ENCODE measurements at regions not wholly inside any gene's neighbourhood (a gene's known extent, or its start where the extent isn't known, plus 50 kb on each side); places are given as distances from the start of the nearest gene placed in this dataset.

DNA sequence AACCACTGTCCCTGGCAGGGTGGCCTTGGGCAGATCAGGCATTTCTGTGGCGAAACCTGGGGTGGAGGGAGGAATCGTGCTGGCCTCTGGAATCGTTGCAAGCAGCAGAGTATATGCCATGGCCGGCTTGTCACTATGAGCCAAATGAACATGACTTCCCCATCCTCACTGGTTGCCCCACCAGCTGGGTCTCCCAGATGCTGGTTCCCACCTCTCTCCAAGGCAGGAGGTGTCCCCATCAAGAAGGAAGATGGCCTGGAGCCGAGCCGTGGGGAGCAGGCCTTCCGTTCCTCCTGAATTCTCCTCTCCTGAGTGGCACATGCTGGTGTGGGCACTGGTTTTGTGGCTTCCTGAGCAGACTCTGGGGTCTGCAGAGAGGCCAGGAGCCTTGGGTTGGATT lies 60.2 kb upstream of the ACTRT2 start:
- Histone ChIP-seq H3K4me3 (ENCODE audit: severe bottlenecking) (no peak overlapping the region), H3K27ac (ENCODE audit: poor library complexity, severe bottlenecking) (no peak overlapping the region), H3K36me3 (ENCODE audit: low read depth) (no peaks in the 10 kb centered on the region), H3K27me3 (ENCODE audit: insufficient read depth, poor library complexity, severe bottlenecking) (no peaks in the 10 kb centered on the region), H3K9me3 (ENCODE audit: severe bottlenecking) (peaks cover 11% of the 10 kb centered on the region), H3K4me1 (ENCODE audit: insufficient read depth, poor library complexity, severe bottlenecking) (no peaks in the 10 kb centered on the region)
- DNase-seq (ENCODE audit: low spot score) (peak; percentile 28), ATAC-seq (ENCODE audit: low read depth) (no peak)
- TF ChIP-seq, protein P1, sequence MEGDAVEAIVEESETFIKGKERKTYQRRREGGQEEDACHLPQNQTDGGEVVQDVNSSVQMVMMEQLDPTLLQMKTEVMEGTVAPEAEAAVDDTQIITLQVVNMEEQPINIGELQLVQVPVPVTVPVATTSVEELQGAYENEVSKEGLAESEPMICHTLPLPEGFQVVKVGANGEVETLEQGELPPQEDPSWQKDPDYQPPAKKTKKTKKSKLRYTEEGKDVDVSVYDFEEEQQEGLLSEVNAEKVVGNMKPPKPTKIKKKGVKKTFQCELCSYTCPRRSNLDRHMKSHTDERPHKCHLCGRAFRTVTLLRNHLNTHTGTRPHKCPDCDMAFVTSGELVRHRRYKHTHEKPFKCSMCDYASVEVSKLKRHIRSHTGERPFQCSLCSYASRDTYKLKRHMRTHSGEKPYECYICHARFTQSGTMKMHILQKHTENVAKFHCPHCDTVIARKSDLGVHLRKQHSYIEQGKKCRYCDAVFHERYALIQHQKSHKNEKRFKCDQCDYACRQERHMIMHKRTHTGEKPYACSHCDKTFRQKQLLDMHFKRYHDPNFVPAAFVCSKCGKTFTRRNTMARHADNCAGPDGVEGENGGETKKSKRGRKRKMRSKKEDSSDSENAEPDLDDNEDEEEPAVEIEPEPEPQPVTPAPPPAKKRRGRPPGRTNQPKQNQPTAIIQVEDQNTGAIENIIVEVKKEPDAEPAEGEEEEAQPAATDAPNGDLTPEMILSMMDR (IDR thresholded peaks at IDR 0.05; ENCODE audit: poor library complexity, severe bottlenecking), result no peak

DNA sequence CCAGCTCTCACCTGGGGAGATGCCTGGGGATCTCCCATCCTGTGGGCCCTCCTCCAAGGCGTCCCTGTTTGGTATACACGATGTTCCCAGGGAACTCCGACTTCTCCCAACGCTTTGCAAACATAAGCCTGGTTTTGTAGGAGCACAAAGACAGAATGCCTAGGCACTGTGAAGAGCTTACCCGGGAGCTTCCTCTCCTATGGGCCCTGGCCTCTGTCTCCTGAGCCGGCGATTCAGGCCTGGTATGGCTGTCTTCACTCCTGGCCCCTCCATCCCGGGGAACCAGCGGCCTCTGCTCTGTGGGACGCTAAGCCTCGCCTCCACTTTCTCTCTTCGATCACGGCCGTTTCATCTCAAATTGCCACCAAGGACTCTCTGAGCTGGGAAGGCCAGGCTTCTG lies 59.6 kb upstream of the ACTRT2 start:
- Histone ChIP-seq H3K27ac (ENCODE audit: poor library complexity, severe bottlenecking) (no peak overlapping the region), H3K36me3 (ENCODE audit: low read depth) (no peaks in the 10 kb centered on the region), H3K27me3 (ENCODE audit: insufficient read depth, poor library complexity, severe bottlenecking) (no peaks in the 10 kb centered on the region), H3K4me1 (ENCODE audit: insufficient read depth, poor library complexity, severe bottlenecking) (no peaks in the 10 kb centered on the region), H3K4me3 (ENCODE audit: severe bottlenecking) (no peak overlapping the region), H3K9me3 (ENCODE audit: severe bottlenecking) (peaks cover 11% of the 10 kb centered on the region)
- TF ChIP-seq, protein P1 (IDR thresholded peaks at IDR 0.05; ENCODE audit: poor library complexity, severe bottlenecking), result no peak
- DNase-seq (ENCODE audit: low spot score) (peak; percentile 29), ATAC-seq (ENCODE audit: low read depth) (no peak)

DNA sequence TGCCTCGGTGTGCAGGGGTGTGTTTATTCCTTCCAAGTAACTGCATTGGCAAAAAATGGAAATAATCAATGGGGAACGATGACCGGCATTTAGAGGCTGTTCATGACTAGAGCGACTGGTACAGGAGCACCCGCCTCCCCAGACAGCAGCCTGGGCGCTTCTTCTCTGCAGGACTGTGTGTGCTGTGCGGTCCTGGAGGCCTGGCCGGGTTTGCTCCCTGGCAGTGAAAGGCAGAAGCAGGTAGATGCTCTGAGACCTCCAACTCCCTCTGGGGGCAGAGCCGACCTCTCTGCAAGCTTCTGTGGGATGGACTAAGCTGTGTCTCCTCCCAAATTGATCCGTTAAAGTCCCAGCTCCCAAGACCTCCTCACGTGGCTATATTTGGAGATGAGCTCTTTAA lies 59.2 kb upstream of the ACTRT2 start:
- Histone ChIP-seq H3K27ac (ENCODE audit: poor library complexity, severe bottlenecking) (no peak overlapping the region), H3K4me3 (ENCODE audit: severe bottlenecking) (no peak overlapping the region), H3K9me3 (ENCODE audit: severe bottlenecking) (peaks cover 9% of the 10 kb centered on the region), H3K27me3 (ENCODE audit: insufficient read depth, poor library complexity, severe bottlenecking) (no peaks in the 10 kb centered on the region), H3K36me3 (ENCODE audit: low read depth) (no peaks in the 10 kb centered on the region), H3K4me1 (ENCODE audit: insufficient read depth, poor library complexity, severe bottlenecking) (no peaks in the 10 kb centered on the region)
- TF ChIP-seq, protein P1 (IDR thresholded peaks at IDR 0.05; ENCODE audit: poor library complexity, severe bottlenecking), result no peak
- ATAC-seq (ENCODE audit: low read depth), result no peak
- DNase-seq (ENCODE audit: low spot score), result peak; percentile 17

DNA sequence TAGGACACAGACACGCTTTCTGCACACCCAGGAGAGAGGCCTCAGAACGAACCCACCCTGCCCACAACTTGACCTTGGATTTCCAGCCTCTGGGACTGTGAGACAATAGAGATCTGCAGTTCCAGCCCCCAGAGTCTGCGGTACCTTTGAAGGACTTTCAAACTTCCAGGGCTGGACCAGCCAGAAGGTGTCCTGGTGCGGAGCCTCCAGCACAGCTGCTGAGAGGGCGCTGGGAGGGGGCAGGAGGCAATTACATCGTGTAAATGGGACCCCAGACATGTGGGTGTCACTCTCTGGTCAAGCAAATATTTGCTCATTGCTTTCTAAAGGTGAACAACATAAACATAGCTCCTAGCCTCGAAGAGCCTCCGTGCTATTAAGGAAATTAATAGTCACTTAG lies 58.7 kb upstream of the ACTRT2 start:
- Histone ChIP-seq H3K9me3 (ENCODE audit: severe bottlenecking) (peaks cover 7% of the 10 kb centered on the region), H3K4me3 (ENCODE audit: severe bottlenecking) (no peak overlapping the region), H3K27ac (ENCODE audit: poor library complexity, severe bottlenecking) (no peak overlapping the region), H3K27me3 (ENCODE audit: insufficient read depth, poor library complexity, severe bottlenecking) (no peaks in the 10 kb centered on the region), H3K4me1 (ENCODE audit: insufficient read depth, poor library complexity, severe bottlenecking) (no peaks in the 10 kb centered on the region), H3K36me3 (ENCODE audit: low read depth) (no peaks in the 10 kb centered on the region)
- DNase-seq (ENCODE audit: low spot score), result peak; percentile 23
- ATAC-seq (ENCODE audit: low read depth), result no peak
- TF ChIP-seq, protein P1 (IDR thresholded peaks at IDR 0.05; ENCODE audit: poor library complexity, severe bottlenecking), result no peak

DNA sequence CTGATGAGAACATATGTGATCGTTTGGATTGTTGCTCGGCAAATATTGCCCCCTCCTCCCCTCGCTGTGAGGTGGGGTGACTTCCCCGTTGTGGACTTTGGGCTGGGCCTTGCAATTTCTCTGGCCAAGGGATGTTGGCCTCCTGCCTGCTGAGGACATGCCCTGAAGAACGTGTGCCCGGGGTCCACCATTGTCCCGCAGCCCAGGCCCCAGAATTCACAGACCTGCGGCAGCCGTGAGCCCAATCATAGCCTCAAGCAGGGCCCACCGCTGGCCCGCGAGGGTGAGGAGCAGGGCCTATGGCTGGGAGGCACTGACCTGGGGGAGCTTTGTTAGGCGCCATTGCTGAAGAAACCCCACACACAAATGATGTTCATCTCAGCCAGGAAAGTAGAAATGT lies 58.3 kb upstream of the ACTRT2 start:
- H3K36me3 ChIP-seq (ENCODE audit: low read depth), result no peaks in the 10 kb centered on the region
- H3K27ac ChIP-seq (ENCODE audit: poor library complexity, severe bottlenecking), result no peak overlapping the region
- H3K4me1 ChIP-seq (ENCODE audit: insufficient read depth, poor library complexity, severe bottlenecking), result no peaks in the 10 kb centered on the region
- no peak overlapping the region for H3K4me3 ChIP-seq (ENCODE audit: severe bottlenecking)
- peaks cover 3% of the 10 kb centered on the region for H3K9me3 ChIP-seq (ENCODE audit: severe bottlenecking)
- H3K27me3 ChIP-seq (ENCODE audit: insufficient read depth, poor library complexity, severe bottlenecking), result no peaks in the 10 kb centered on the region
- DNase-seq (ENCODE audit: low spot score) (peak; percentile 27), ATAC-seq (ENCODE audit: low read depth) (no peak)
- TF ChIP-seq, protein P1 (IDR thresholded peaks at IDR 0.05; ENCODE audit: poor library complexity, severe bottlenecking), result no peak
